NCI-H510A (cell line): ENCODE measurements at regions not wholly inside any gene's neighbourhood (a gene's known extent, or its start where the extent isn't known, plus 50 kb on each side); places are given as distances from the start of the nearest gene placed in this dataset.
A peak's percentile ranks its signal among the peaks of the same experiment; 100 is the strongest.

Experiments used
- DNase-seq: peaks from one replicate; lab custom pipeline; 2025; lab: John Stamatoyannopoulos, UW

DNA sequence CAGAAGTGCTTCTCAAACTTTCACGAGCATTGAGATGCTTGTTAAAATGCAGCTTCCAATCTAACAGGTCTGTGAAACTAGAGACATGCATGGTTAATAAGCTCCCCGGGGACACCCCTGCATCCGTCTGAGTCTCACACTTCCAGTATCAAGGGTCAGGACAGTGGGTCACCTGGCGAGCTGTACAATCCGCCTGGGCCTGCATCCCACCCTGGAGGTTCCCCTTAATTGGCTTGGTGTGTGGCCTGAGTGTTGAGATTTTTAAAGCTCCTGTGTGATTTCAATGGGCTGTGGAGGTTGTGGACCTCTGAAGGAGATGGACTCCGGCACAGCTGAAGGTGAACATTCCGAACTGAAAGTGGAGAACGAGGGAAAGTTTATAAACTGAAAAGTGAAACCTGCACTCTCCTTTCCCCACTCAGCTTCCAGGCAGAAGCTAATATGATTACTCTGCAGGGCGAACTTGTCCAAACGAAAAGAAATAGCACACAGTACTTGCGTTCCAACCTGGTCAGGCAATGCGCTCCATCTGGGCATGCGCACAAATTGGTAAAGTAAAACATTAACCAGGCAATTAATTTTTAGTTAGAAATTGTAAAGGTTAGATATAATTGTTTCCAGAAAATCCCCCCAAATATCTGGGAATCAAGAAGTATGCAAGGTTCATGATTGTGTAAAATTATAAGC, 191.7 kb upstream of the ALKAL2 start:
- DNase-seq: no peak

DNA sequence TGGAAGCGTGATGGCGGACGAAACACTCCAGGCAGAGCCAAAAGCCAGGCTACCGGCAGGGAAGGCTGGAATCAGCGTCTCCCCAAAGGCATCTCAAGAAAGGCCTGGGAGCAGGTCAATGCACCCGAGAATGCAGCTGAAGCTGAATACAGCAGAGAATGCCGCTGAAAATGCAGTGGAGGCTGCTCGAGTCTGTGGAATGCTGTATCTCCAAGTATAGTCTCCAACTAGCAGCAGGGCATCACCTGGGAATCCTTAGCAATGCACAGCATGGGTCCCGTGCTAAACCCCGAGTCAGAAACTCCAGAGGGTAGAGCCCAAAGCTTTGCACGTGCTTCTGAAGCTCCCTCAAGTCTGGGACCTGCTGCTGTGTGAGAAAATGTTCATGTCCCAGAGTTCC, 191.1 kb upstream of the ALKAL2 start:
- no peak for DNase-seq

DNA sequence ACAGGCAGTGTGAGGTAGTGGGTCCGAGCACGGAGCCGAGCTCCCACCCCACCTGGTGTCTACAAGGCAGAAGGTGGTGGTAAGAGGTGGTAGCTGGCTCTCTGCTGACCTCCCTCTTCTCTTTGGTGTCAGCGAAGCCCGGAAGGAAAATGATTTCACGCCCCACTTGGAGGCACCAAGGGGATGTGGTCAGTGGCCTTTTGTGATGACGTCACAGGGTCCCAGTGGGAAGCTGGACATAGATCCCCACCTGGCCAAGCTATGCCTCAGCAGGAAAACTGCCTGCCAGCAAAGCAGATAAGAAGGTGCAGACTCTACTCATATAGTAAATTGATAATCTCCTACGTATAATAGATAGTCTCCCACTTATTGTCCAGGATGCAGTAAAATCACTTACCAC, 183.7 kb upstream of the ALKAL2 start:
- DNase-seq: no peak

DNA sequence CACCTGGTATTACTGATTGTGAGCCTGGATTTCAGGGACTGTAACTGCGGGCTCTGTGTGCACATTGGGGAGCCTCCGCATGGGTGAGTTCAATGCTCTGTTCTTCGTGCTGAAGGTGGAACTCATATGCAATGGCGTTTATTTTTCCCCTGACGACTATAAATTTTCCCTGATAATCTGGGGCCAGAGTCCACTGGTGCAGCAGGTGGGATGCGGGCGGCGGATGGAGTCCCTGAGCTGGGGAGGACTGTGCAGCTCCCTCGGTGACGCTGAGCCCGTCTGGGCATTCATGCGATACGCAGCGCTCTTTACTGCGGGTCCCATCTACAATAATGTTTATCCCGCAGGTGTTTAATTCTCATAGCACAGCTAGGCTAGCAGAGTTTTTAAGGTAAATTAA, 181.6 kb upstream of the ALKAL2 start:
- no peak for DNase-seq

DNA sequence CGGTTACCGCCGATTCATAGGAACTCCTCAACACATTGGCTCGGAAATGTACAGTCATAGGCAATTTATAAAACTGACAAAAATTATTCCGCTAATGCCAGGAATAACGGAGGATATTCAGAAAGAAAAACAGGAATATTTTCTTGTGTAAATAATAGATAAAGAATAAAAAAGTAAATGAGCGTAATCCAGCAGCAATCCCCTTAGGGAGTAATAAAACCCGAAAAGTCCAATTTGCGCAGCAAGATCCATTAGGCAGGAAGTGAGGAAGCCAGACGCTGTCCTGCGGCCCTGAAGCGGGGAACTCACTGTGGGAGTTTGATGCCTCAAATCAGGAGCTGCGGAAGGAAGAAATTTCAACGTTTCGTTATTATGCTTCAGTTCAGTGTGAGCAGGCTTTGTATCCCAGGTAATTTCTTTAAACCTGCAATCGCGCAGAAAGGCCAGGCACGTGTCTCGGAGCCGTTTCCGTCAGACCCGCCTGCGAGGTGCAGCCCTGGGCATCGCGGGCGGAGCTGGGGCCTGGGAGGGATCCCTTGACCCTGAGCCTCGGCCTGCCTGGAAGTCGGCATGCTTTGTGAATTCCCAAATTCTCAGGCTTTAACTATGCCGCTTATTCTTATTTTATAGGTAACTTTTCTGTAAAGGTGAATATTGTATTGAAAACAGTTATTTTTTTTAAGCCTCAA, 180.9 kb upstream of the ALKAL2 start:
- DNase-seq: no peak

DNA sequence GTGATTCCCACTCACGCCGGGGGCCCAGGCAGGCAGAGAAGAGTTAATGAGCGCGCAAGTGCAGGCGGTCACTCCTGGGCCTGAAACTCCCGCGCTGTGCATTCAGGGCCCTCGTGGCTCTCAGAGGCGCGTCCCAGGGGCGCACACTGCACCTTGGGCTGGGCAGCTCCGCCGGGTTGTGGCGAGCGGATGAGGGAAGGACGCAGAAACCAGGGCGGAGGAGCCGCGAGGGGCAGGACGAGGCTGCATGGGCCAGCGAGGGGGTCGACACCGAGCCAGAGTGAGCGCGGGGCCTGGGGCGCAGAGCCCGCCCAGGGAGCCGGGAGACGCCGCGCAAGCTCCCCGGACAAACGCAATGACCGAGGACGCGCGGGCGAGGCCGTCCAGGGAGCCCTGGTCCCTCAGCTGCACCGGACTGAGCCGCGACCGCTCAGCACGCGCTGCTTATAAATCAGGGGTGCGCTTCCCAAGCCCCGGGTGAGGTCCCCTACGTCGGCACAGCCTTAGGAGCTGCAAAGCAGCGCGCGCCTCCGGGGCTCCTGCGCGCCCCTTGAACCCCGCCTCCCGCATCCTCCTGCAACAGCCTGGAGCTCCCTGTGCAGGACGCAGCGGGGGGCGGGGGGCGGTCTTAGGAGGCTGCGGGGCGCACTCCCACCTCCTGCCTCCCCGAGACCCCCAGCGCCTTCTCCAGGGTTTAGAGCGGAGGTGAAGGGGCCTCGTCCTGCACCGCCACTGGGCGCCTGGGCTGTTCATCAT, 180.2 kb upstream of the ALKAL2 start:
- no peak for DNase-seq

DNA sequence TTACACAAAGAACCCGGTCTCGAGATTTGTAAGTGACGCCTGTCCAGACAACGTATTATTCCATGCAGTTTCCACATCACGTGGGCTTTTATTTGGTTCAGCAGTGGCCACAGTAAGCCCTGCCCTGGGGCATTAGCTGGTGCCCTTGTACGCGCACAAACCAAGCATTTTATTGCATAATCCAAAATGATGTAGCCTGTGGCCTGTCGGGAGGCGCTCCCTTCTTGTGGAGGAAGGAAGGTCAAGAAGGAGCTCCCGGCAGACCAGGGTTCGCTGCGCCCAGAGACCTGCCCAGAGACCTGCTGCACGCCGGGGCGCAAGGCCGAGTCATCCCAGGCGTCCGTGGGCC, 179.6 kb upstream of the ALKAL2 start:
- DNase-seq: no peak

DNA sequence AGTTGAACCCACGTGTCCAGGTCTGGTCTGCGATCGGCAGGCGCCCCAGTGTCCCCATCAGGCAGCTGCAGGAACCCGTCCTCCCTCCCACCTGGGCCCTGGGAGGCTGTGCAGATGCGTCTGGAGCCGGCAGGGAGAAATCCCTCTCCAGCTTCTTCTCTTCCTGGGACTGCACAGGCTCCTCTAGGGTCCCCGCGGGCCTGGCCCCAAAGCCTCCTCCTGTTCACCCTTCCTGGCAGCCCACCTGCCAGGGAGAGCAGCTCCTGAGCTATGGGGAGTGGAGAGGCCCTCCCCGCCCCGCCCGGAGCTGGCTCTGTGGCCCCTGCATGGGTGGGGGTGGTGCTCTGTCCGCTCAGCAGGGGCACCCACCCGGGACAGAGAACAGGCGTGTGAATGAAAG, 179.2 kb upstream of the ALKAL2 start:
- DNase-seq: no peak

DNA sequence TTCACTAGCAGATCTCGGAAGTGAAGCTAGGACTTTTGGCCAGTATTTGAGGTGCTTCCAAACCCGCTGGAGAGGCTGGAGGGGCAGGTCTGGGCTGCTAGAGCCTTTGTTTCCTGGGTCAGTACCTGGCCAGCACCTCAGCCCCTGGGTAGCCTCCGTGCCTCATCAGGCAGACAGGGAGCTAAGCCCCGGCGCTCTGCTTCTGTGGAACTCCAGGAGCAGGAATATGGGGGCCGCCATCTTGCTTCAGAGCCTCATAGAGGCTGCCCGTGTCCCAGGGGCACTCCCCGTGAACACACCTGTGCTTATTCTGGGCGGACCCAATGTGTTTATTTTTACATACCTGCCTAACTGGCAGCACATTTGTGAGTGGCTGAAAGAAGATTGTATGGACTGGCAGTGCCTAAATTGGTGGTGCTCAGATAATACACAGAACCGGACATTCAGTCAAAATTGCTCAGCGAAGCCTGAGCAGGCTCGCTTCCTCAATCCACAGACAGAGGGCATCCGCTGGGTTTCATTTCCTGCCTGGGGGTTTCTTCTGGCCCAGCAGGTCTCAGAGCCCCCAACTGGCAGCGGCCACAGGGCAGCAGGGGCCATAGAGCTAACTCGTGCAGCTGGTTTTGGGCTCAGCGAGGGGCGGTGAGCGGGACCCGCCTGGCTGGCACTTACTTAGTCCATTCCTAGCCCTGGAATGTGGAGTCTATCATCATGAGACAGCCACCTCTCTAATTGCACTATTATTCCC, 176.8 kb upstream of the ALKAL2 start:
- DNase-seq: no peak

DNA sequence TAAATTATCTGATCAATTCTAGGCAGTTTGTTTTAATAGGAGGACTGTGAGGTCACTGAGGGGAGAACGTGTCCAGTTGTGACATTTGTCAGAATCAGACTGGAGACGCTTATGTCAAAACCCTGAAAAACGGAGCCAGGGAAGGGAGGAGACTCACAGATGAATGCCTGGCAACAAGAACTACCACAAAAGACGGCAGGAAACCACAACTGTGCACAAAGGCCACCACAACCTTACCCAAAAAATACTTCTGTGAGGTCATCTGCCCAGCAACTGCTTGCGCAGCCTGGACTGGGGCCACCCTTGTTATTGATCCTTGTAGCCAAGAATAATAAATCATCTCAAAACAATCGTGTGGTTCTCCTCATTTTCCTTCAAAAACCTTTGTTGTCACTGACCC, 173.0 kb upstream of the ALKAL2 start:
- DNase-seq: no peak

DNA sequence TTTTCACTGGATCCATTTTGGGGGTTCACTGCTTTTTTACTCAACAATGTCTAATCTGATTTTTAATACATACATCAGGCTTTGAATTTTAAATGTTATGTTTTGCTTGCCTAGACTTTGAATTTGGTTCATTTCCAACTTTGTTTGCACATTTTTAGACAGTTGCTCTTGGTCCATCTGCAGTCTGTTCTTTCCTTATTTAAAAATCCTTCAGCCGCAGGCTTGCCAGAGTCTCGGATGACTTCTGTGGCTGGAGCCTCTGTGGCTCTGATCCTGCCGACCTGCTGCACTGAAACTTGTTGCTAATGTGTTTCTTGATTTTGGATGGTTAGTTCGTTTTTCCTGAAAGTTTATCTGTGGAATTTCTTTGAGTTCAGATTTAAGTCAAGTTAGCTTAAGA, 172.0 kb upstream of the ALKAL2 start:
- no peak for DNase-seq

DNA sequence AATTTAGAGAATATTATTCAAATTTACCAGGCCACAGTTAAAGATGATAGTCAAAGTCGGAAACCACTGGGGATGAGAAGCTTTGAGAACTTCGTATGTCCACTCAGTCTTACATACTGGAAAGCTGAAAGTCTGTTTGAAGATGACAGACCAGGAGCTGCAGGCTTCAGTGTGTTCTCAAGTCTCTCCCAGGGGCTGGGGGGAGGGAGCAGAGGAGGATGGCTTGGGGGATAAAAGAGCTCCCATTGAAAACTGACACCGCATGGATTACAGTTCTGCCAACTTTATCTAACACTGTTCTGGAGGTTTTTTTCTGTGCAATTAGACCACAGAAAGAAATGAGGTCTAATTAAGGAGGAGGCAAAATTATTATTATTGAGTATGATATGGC, 170.5 kb upstream of the ALKAL2 start:
- no peak for DNase-seq

DNA sequence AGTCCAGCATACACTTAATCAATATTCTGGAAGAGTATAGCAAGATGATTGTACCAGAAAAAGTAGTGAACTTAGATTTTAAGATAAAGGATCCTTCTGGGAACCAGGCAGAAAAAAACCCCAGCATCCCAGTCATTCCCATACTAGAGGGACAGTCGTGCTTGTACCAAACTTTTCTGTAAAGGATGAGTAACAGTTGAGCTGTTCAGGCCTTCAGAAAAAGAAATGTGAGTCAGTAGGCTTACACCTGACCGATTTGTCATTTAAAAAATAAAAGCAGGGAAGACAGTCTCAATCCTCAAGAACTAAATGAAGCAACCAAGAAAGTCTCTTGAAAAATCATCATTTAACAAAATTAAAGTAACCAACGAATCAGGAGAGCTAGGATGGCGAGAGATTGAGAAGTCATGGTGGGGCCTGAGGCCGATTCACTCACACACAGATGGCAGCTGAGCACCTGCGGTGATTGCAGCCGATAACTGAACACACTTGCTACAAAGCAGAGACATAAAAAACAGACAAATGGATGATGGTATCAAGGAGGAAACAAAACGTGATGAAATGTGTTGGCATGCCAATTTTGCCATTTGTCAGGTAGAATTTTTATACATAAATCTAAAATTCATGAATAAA, 170.0 kb upstream of the ALKAL2 start:
- no peak for DNase-seq

DNA sequence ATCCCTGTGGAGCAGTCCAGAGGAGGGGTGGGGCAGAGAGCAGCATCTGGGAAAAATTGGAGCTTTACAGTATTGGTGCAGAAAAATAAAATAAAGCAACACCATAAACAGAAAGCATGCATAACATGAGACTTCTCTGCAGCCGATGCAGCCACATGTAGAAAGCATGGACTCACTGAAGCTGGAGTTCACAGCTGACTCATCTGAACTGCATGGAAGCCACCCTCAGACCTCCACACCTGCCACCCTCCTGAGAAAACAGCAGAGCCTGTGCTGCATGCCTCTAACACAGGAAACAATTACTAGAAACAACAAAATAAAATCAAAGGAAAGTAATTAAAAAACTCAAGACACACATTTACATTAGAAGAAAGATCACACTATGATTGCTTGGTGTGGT, 169.4 kb upstream of the ALKAL2 start:
- no peak for DNase-seq

DNA sequence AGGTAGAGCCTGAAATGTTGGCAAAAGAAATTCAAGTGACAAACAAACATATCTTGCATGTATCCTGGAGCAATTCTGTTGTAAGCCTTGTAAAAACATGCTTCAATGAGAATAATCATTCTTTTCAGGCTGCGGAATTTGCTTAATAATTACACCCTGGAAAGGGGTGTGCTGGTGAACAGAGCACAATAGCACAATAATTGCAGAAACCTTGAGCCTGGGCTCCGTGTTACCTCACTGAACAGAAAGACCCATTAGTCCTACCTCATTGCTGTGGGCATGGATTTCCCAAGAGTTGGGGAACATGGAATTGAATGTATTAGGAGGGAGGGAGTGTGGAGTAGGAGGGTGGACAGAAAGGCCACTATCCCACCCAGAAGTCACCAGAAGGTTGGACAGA, 168.0 kb upstream of the ALKAL2 start:
- no peak for DNase-seq

DNA sequence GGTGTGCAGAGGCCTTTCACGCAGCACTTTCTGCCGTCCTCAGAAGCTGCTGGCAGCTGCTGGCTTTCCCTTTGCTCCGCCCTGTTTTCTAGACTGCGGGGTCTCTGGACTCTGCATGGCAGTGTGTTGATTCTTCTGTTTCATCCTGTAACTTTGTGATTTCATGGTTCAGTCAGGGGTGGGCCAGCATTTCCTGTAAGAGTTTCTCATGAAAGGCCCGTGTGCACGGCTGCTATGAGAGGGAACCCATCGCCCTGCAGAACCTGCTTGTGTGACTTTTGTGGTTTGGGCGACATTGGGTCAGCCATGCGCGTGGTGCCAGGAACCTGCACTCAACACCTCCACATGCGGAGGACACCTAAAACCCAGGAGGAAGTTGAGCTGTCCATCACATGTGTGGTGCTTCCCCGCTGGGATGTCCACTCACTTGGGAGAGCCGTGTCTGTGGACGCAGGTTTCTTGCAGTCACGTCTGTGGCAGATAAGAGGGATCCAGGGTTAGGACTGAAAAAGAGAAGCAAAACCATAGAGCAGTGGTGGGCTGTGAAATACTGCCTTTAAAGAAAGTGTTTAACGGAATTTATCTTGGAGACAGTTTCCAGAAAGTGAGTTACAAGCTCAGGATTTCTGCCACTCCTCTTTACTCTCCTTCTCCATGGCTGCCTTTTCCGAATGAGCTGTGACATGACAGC, 167.3 kb upstream of the ALKAL2 start:
- DNase-seq: no peak

DNA sequence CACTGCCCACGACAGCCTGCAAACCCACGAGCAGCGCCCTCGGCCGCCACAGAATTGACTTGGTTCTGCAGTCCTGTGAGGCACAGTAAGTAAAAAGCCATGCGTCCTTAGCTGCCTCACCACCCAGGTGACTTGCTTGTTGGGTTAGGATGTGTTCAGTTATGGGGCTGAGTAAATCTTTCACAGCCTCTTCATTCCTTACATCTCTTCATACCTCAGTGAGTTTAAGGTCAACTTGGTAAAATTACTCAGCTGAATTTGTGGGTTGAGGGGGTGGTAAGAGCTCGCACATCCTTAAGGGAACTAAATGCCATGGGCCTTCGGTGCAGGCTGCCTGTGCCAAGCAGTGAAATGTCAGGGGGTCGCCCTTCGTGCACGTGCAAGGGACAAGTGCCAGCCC, 165.2 kb upstream of the ALKAL2 start:
- DNase-seq: no peak

DNA sequence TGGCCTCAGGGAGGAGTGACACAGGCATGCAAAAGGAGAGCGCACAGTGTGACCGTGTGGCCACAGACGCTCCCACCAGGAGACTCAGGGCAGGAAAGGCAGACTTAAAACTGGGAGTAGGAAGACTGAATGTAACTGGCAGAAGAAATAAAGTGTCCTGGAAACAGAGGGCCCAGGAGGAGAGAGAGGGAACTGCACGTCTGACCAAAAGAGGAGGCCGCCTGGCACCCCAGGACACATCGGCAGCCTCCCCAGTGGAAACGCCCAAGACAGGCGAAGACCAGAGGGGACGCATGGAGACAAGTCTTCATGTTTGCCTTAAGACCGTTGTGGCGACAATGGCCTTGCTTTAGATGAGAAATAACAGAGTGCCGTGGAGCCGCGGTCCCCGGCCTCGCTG, 163.6 kb upstream of the ALKAL2 start:
- no peak for DNase-seq

DNA sequence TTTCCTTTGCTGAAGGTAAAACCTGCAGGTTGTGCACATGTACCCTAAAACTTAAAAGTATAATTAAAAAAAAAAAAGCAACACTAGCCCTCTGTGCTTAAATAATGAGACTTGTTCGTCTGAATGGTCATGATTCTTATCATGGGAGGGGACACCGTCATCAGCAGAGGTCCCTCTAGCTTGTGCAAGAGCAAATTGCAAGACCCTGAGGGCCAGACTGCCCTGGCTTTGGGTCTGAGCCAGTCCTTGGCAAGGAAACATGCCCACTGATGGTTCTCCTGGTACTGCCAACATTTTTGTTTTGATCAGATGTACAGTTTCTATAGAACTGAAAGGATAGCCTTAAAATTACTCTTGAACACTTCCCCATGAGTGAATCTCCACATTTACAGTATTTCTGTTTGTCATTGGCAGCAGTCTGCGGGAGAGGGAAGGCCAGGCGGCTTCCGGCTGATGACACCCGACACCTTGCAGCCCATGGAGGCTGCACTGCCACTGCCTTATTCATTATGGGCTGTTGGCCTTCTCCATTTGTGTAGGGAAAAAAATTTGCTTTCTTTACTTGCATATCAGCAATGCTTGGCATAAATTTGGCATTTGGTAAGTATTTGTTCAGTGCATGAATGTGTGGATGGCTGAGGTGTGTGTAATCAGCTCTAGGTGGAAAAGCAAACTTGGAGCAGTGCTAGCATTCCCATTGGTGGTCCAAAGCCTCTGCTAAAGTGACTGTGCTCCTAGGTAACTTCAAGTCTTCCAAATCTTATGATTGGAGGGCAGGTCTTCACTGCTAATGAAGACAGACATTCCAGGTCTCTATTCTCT, 161.6 kb upstream of the ALKAL2 start:
- DNase-seq: peak; percentile 24

DNA sequence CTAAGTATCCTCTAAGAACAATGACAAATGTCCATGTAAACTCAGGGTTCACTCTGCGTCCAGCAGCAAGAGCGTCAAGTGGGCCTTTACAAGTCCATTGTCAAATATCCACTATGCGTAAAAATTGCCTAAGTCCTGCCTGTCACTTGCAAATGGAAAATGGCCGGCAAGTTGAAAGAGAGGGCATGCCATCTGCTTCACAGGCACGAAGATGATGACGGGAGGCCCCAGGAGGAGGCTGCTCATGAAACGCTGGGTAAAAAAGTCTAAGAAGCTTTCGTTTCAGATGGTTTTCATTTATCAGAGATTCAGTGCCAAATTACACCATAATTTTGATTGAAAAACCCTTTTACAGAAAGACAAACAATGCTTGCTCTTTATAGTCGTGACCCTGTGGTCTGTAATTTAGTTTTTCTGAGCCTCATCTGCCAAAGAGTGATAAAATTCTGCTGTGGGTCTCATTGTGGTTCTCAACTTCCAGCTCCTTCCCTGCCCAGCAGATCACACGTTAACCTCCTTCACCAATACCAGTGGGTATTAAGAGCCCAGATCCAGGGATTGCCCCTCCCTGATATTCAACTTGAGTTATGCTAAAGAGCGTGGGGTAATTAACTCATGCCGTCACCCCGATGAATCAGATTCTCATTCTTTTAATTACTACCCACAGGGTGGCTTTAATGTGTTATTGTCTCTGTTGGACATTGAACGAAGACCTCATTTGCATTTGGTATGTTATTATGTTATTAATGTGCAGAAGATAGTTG, 160.2 kb upstream of the ALKAL2 start:
- no peak for DNase-seq
